AG04449 (cell line): ENCODE measurements at regions not wholly inside any gene's neighbourhood (a gene's known extent, or its start where the extent isn't known, plus 50 kb on each side); places are given as distances from the start of the nearest gene placed in this dataset.

Experiments used
- CTCF ChIA-PET: fragments of 350-600 bp; formaldehyde crosslinking; extraction: SDS; loops from one replicate; lab custom pipeline; 2021; ENCODE audit warnings: antibody characterized with exemption; lab: Yijun Ruan, JAX
- POLR2A ChIA-PET: fragments of 400-600, 350-600 bp; formaldehyde crosslinking; extraction: SDS; loops from one replicate; lab custom pipeline; 2020; ENCODE audit warnings: antibody characterized with exemption, inconsistent platforms; lab: Yijun Ruan, JAX
- DNase-seq: peaks from one replicate; pipeline ENCODE4 v3.0.0-alpha.2; 2010; ENCODE audit warnings: low read depth, low spot score
- H3K4me3 ChIP-seq: 2 replicates; pipeline ENCODE4 v1.5.1; 2011; ENCODE audit warnings: low read depth, mild to moderate bottlenecking, control low read depth, low read length
- CTCF ChIP-seq: IDR thresholded peaks from one replicate; pipeline ENCODE4 v1.5.1; 2011; ENCODE audit warnings: mild to moderate bottlenecking, moderate library complexity, low read length, control low read depth, inconsistent platforms; ENCODE audit not compliant: insufficient read depth; ENCODE audit errors: missing control alignments

- DNase-seq, result no peak
- TF ChIP-seq CTCF, result no peak
- POLR2A ChIA-PET, result no interaction called here
- no peak overlapping the region for H3K4me3 ChIP-seq
- CTCF ChIA-PET, result no interaction called here
These were observed 562.1 kb upstream of the PCDH9 start for GRCh38 chr13:67792151-67792676.

- CTCF ChIA-PET, result no interaction called here
- TF ChIP-seq CTCF, result no peak
- H3K4me3 ChIP-seq, result no peak overlapping the region
- POLR2A ChIA-PET, result no interaction called here
- DNase-seq, result no peak
These were observed 560.9 kb upstream of the PCDH9 start for GRCh38 chr13:67791047-67791446.

GRCh38 chr13:67776151-67776550 lies 546.0 kb upstream of the PCDH9 start:
- ChIA-PET CTCF (no interaction called here), POLR2A (no interaction called here)
- no peak for TF ChIP-seq CTCF
- no peak for DNase-seq
- H3K4me3 ChIP-seq, result no peak overlapping the region

GRCh38 chr13:67775359-67775758 lies 545.2 kb upstream of the PCDH9 start:
- ChIA-PET CTCF (no interaction called here), POLR2A (no interaction called here)
- no peak for DNase-seq
- H3K4me3 ChIP-seq, result no peak overlapping the region
- no peak for TF ChIP-seq CTCF

- no peak overlapping the region for H3K4me3 ChIP-seq
- POLR2A ChIA-PET, result no interaction called here
- CTCF ChIA-PET, result no interaction called here
- DNase-seq, result no peak
- no peak for TF ChIP-seq CTCF
These were observed 542.8 kb upstream of the PCDH9 start for GRCh38 chr13:67772807-67773453.

GRCh38 chr13:67771106-67771505 lies 541.0 kb upstream of the PCDH9 start:
- DNase-seq, result no peak
- no peak overlapping the region for H3K4me3 ChIP-seq
- CTCF ChIA-PET, result no interaction called here
- POLR2A ChIA-PET, result no interaction called here
- TF ChIP-seq CTCF, result no peak
